ENCODE measurements at regions not wholly inside any gene's neighbourhood (a gene's known extent, or its start where the extent isn't known, plus 50 kb on each side); places are given as distances from the start of the nearest gene placed in this dataset.
A peak's percentile ranks its signal among the peaks of the same experiment; 100 is the strongest.

DNA sequence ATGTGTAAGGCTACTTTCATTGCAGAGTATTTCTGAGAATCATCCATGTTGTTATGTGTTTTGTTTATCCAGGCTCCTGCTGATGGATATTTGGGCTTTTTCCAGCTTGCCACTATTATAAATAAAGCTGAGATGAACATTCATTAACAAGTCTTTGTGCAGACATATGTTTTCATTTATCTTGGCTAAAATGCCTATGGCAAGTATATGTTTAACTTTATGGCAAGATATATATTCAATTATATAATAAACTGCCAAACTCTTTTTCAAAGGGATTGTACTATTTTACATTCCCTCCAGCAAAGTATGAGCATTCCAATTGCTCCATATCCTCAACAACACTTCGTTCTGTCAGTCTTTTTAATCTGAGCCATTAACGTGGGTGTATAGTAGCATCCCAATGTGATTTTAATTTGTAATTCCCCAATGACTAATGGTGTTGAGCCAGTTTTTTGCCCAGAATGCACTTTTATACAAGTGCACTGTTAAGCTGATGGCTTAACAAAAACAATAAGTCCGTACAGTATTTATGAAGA, 452.4 kb downstream of the SHQ1 start:
- Histone ChIP-seq H3K9ac (ENCODE audit: low read depth, low read length) (no peak overlapping the region), H3K4me1 (ENCODE audit: insufficient read depth, low read length) (peaks cover 26% of the 10 kb centered on the region), H3K27ac (ENCODE audit: low read length) (no peak overlapping the region), H3K36me3 (ENCODE audit: insufficient read depth, low read depth, low read length) (no peaks in the 10 kb centered on the region), H3K9me3 (ENCODE audit: insufficient read depth, low read depth, low read length) (no peaks in the 10 kb centered on the region), H3K4me3 (ENCODE audit: low read length) (no peak overlapping the region), H3K27me3 (ENCODE audit: insufficient read depth, low read length) (no peaks in the 10 kb centered on the region)

DNA sequence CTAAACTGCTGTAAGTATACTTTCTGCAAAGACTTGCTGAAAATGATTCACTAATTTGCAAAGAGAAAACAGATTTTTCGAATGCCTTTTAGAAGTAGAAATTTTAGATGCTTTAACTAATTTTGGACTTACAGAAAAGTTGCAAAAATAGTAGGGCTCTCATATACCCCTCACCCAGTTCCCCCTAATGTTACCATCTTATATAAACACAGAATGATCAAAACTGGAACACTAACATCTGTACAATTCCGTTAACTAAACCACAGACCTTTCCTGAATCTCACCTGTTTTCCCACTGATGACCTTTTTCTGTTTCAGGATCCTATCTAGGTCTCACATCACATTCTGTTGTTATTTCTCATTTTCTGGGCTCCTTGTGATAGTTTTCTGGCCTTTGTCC, 454.8 kb downstream of the SHQ1 start:
- Histone ChIP-seq H3K36me3 (ENCODE audit: insufficient read depth, low read depth, low read length) (no peaks in the 10 kb centered on the region), H3K27ac (ENCODE audit: low read length) (no peak overlapping the region), H3K4me1 (ENCODE audit: insufficient read depth, low read length) (peaks cover 39% of the 10 kb centered on the region), H3K27me3 (ENCODE audit: insufficient read depth, low read length) (no peaks in the 10 kb centered on the region), H3K9ac (ENCODE audit: low read depth, low read length) (no peak overlapping the region), H3K9me3 (ENCODE audit: insufficient read depth, low read depth, low read length) (no peaks in the 10 kb centered on the region), H3K4me3 (ENCODE audit: low read length) (no peak overlapping the region)

DNA sequence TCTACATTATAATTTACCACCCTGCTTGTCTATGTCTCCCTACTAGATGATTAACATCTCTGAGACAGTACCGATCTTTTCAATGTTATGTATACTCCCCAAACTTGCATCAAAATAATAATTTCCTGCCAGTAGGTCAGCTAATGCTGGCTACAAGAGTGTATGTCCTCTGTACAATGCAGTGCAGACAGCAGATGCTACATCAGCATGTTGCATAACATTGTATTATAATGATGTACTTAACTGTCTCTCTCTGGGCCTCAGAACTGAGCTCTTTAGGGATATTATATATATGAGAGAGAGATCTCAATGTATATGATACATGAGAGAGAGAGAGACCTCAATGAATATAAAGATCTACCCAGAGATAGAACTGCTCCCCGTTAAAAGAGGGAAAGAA, 456.6 kb downstream of the SHQ1 start:
- Histone ChIP-seq H3K36me3 (ENCODE audit: insufficient read depth, low read depth, low read length) (no peaks in the 10 kb centered on the region), H3K27me3 (ENCODE audit: insufficient read depth, low read length) (no peaks in the 10 kb centered on the region), H3K4me1 (ENCODE audit: insufficient read depth, low read length) (peaks cover 52% of the 10 kb centered on the region), H3K9ac (ENCODE audit: low read depth, low read length) (no peak overlapping the region), H3K27ac (ENCODE audit: low read length) (no peak overlapping the region), H3K4me3 (ENCODE audit: low read length) (no peak overlapping the region), H3K9me3 (ENCODE audit: insufficient read depth, low read depth, low read length) (no peaks in the 10 kb centered on the region)

DNA sequence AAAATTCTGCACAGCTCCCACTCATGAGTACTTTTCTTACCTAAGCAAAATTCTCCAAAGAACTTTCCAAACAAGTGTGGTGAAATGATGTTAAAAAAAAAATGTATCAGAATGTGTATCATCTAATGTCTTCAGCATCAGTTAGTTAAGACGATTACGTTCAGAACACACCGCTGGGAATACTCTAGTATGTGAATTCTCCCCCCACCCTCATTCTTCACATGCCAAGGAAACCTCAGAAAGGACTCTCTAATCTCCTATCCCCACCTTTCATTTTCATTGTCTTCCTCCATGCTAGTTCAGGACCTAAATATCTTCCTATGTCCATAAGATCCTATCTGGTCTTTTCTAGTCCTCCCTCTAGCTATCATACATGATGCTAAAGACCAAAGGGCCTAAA, 457.4 kb downstream of the SHQ1 start:
- Histone ChIP-seq H3K4me3 (ENCODE audit: low read length) (no peak overlapping the region), H3K4me1 (ENCODE audit: insufficient read depth, low read length) (peaks cover 59% of the 10 kb centered on the region), H3K27ac (ENCODE audit: low read length) (no peak overlapping the region), H3K9ac (ENCODE audit: low read depth, low read length) (peak overlapping the region; percentile 17; the same call in 1 of the 2 replicates), H3K27me3 (ENCODE audit: insufficient read depth, low read length) (no peaks in the 10 kb centered on the region), H3K36me3 (ENCODE audit: insufficient read depth, low read depth, low read length) (no peaks in the 10 kb centered on the region), H3K9me3 (ENCODE audit: insufficient read depth, low read depth, low read length) (no peaks in the 10 kb centered on the region)

DNA sequence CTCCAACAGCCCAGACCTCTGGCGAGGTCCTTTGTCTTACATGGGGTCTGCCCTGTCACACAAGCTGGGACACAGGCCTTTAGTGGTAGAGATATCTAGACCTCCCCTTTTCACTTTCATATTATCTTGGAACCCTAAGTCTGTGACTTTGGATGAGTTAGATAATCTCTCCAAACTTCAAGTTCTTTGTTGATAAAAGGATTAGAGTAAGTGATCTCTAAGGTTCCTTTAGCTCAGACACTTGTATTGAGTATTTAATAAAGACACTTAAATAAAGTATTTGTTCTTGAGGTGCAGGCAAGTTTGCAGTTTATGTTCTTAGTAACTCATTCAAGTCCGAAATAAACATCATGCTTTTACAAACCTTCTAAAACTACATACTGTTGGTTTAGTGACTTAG, 459.6 kb downstream of the SHQ1 start:
- Histone ChIP-seq H3K9ac (ENCODE audit: low read depth, low read length) (no peak overlapping the region), H3K4me1 (ENCODE audit: insufficient read depth, low read length) (peaks cover 78% of the 10 kb centered on the region), H3K27ac (ENCODE audit: low read length) (no peak overlapping the region), H3K36me3 (ENCODE audit: insufficient read depth, low read depth, low read length) (no peaks in the 10 kb centered on the region), H3K9me3 (ENCODE audit: insufficient read depth, low read depth, low read length) (no peaks in the 10 kb centered on the region), H3K27me3 (ENCODE audit: insufficient read depth, low read length) (no peaks in the 10 kb centered on the region), H3K4me3 (ENCODE audit: low read length) (no peak overlapping the region)

DNA sequence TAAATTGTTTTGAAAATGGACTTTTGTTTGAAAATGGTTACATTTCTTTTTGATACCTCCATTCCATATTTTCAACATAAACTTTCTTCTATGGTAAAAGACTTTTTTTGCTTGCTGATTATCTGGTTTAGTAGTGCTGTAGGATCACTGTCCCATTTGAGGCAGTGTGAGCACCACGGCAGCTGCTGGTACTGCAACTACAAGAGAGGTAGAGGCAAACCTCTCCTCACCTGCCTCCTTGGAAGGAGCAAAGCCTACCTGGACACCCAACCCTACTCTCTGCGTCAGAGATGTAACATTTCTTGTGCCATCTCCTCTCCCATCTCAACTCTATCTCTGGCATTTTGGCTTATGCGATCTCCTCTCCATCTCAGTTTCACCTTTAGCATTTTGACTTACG, 460.1 kb downstream of the SHQ1 start:
- no peak overlapping the region for H3K9ac ChIP-seq (ENCODE audit: low read depth, low read length)
- H3K4me1 ChIP-seq (ENCODE audit: insufficient read depth, low read length) = peaks cover 82% of the 10 kb centered on the region
- H3K36me3 ChIP-seq (ENCODE audit: insufficient read depth, low read depth, low read length) = no peaks in the 10 kb centered on the region
- no peak overlapping the region for H3K27ac ChIP-seq (ENCODE audit: low read length)
- H3K9me3 ChIP-seq (ENCODE audit: insufficient read depth, low read depth, low read length) = no peaks in the 10 kb centered on the region
- no peak overlapping the region for H3K4me3 ChIP-seq (ENCODE audit: low read length)
- H3K27me3 ChIP-seq (ENCODE audit: insufficient read depth, low read length) = no peaks in the 10 kb centered on the region

DNA sequence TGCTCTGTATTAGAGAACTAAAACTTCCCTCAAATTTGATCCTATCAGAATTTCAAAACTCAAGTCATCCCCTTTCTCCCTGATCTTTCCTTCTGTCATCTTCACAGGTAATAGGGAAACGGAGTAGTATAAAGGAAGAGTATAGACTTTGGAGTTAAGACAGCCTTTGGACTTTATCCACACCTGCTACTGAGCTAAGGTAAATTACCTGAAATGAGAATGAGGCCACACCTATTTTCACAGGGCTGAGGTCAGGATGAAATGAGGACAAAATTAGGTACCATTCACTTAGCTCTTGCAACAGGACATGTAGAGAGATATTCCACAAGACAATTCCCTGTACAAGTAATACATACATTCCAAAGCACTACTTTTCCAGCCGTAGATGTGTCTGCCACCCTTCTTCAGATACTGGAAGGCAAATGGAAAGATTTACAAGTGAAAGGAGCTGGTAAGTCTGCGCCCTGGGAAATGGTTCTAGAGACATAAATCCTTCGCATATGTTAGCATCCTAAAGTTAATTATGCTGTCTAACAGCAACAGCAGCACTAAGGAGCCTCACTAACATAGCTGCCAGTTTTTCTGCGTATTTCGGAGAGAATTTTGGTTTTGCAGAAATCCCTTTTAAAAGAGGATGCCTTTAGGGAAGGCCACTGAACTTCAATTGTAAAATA, 461.8 kb downstream of the SHQ1 start:
- peaks cover 83% of the 10 kb centered on the region for H3K4me1 ChIP-seq (ENCODE audit: insufficient read depth, low read length)
- no peak overlapping the region for H3K27ac ChIP-seq (ENCODE audit: low read length)
- no peak overlapping the region for H3K9ac ChIP-seq (ENCODE audit: low read depth, low read length)
- no peaks in the 10 kb centered on the region for H3K27me3 ChIP-seq (ENCODE audit: insufficient read depth, low read length)
- no peaks in the 10 kb centered on the region for H3K36me3 ChIP-seq (ENCODE audit: insufficient read depth, low read depth, low read length)
- peak overlapping the region; percentile 6; the same call in 1 of the 2 replicates for H3K4me3 ChIP-seq (ENCODE audit: low read length)
- no peaks in the 10 kb centered on the region for H3K9me3 ChIP-seq (ENCODE audit: insufficient read depth, low read depth, low read length)

DNA sequence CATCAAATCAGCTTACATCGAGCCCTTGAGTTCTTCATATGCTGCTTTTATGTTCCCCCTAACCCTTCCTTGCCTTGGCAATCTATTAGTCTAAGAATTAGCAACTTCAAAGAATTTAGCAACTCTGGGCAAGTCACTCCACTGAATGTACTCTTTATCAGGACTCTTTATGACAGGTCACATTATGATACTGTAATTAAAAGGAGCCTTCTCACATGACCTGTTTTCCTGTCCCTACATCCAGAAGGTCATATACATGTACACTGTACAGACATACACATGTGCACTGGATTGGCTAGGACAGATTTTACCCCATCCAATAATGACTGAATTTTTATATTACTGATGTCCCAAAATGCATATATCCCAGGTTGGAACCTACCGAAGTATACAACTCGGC, 463.1 kb downstream of the SHQ1 start:
- no peaks in the 10 kb centered on the region for H3K27me3 ChIP-seq (ENCODE audit: insufficient read depth, low read length)
- no peak overlapping the region for H3K9ac ChIP-seq (ENCODE audit: low read depth, low read length)
- peaks cover 74% of the 10 kb centered on the region for H3K4me1 ChIP-seq (ENCODE audit: insufficient read depth, low read length)
- H3K36me3 ChIP-seq (ENCODE audit: insufficient read depth, low read depth, low read length) = no peaks in the 10 kb centered on the region
- H3K9me3 ChIP-seq (ENCODE audit: insufficient read depth, low read depth, low read length) = no peaks in the 10 kb centered on the region
- H3K4me3 ChIP-seq (ENCODE audit: low read length) = no peak overlapping the region
- H3K27ac ChIP-seq (ENCODE audit: low read length) = no peak overlapping the region

DNA sequence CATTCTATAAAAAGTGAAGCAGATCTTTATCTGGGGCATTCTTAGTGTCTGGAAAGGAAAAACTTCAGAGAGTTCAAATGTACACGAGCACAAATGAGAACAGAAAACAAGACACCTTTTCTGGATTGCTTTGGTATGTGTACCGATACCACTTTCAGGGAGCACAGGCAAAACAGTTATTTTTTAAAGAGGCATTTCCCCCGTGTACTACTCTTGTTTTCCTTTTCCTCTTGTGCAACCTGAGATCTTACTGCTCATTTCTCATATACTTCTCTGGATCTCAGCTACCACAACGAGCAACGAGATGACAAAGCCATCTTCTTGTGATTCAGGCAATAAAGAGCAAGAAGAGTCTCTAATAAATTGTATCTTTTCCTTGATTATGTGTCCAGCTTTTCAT, 463.6 kb downstream of the SHQ1 start:
- H3K9ac ChIP-seq (ENCODE audit: low read depth, low read length) = no peak overlapping the region
- H3K4me3 ChIP-seq (ENCODE audit: low read length) = no peak overlapping the region
- no peaks in the 10 kb centered on the region for H3K9me3 ChIP-seq (ENCODE audit: insufficient read depth, low read depth, low read length)
- H3K27me3 ChIP-seq (ENCODE audit: insufficient read depth, low read length) = no peaks in the 10 kb centered on the region
- H3K36me3 ChIP-seq (ENCODE audit: insufficient read depth, low read depth, low read length) = no peaks in the 10 kb centered on the region
- no peak overlapping the region for H3K27ac ChIP-seq (ENCODE audit: low read length)
- H3K4me1 ChIP-seq (ENCODE audit: insufficient read depth, low read length) = peaks cover 76% of the 10 kb centered on the region

DNA sequence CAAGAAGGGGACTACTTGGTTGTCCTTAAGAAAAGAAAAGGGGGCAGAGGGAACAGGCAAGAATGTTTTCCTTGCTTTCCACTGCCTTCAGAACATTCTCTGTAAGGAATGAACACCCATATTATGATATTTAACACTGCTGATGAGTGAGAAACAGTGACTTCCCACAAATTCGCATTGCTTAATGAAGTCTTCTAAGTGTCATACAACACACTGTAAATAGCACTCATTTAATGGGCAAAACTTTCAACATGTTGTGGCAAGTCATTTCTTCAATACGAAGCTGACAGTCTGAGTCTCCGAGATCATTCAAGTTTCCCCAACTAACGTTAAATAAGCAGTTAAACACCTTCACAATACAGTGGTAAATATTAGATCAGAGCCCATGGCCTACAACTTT, 464.4 kb downstream of the SHQ1 start:
- Histone ChIP-seq H3K36me3 (ENCODE audit: insufficient read depth, low read depth, low read length) (peaks cover 5% of the 10 kb centered on the region), H3K4me1 (ENCODE audit: insufficient read depth, low read length) (peaks cover 81% of the 10 kb centered on the region), H3K9ac (ENCODE audit: low read depth, low read length) (no peak overlapping the region), H3K27me3 (ENCODE audit: insufficient read depth, low read length) (no peaks in the 10 kb centered on the region), H3K27ac (ENCODE audit: low read length) (no peak overlapping the region), H3K9me3 (ENCODE audit: insufficient read depth, low read depth, low read length) (no peaks in the 10 kb centered on the region), H3K4me3 (ENCODE audit: low read length) (no peak overlapping the region)

DNA sequence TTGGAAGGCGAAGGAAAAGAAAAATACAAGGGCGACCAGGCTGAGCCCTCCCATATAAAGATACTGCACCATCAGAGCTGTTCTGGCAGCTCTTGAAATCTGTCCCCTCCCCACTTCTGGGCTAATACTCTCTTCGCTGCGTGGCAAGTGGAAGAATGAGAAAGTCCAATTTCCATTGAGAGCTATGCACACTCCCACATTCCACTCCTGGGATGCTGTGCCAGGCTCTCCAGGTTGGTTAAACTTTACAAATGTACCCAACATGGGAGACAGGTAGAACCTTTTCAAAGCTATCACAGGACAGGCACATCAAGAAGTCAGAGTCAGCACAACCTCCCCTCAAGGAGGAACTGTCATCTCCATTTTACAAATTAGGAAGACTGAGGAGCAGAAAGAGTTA, 465.0 kb downstream of the SHQ1 start:
- no peaks in the 10 kb centered on the region for H3K27me3 ChIP-seq (ENCODE audit: insufficient read depth, low read length)
- H3K9me3 ChIP-seq (ENCODE audit: insufficient read depth, low read depth, low read length) = no peaks in the 10 kb centered on the region
- H3K36me3 ChIP-seq (ENCODE audit: insufficient read depth, low read depth, low read length) = peaks cover 11% of the 10 kb centered on the region
- H3K4me1 ChIP-seq (ENCODE audit: insufficient read depth, low read length) = peaks cover 81% of the 10 kb centered on the region
- no peak overlapping the region for H3K9ac ChIP-seq (ENCODE audit: low read depth, low read length)
- H3K4me3 ChIP-seq (ENCODE audit: low read length) = no peak overlapping the region
- no peak overlapping the region for H3K27ac ChIP-seq (ENCODE audit: low read length)

DNA sequence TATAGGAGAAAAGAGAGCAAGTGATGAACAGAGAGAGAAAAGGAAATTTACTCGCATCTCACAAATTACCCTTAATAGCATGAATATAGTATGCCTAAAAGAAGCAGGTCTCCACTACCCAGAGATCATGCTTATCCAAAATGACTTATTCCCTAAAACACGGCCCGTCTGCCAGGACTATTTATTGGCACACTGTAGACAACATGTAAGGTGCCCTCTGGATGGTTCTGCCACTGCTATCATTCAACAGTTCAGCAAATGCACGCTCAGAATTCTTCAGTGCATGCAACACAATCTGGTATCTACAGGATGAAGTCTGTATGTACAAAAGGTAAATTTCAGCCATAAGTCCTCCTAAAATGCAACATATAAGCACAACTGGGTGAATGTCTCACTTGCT, 465.8 kb downstream of the SHQ1 start:
- Histone ChIP-seq H3K27me3 (ENCODE audit: insufficient read depth, low read length) (no peaks in the 10 kb centered on the region), H3K27ac (ENCODE audit: low read length) (no peak overlapping the region), H3K36me3 (ENCODE audit: insufficient read depth, low read depth, low read length) (peaks cover 16% of the 10 kb centered on the region), H3K4me3 (ENCODE audit: low read length) (no peak overlapping the region), H3K9ac (ENCODE audit: low read depth, low read length) (no peak overlapping the region), H3K9me3 (ENCODE audit: insufficient read depth, low read depth, low read length) (no peaks in the 10 kb centered on the region), H3K4me1 (ENCODE audit: insufficient read depth, low read length) (peaks cover 80% of the 10 kb centered on the region)
